A549 (cell line): ENCODE measurements at regions not wholly inside any gene's neighbourhood (a gene's known extent, or its start where the extent isn't known, plus 50 kb on each side); places are given as distances from the start of the nearest gene placed in this dataset.

ENCODE experiments used
- ATAC-seq, 2 experiments: fragments of 200-7000 bp in 1 of 2; fragments of >200 bp in 1 of 2; cut with Nextera tagmentation in 1 of 2; cut with Tn5 transposase in 1 of 2; 3 replicates each; pipeline versions ENCODE4 v1.8.0 to v1.9.1; 2018 to 2020; ENCODE audit warnings: mild to moderate bottlenecking in 1 of 2, moderate library complexity in 1 of 2
- CTCF ChIA-PET: fragments of 300-600 bp; sonication (Branson Sonifier 250); formaldehyde crosslinking; extraction: SDS; loops from one replicate; lab custom pipeline; 2021; ENCODE audit warnings: antibody characterized with exemption, inconsistent platforms; lab: Yijun Ruan, JAX
- POLR2A ChIA-PET: fragments of 350-600 bp; formaldehyde crosslinking; extraction: SDS; loops from one replicate; lab custom pipeline; 2021; ENCODE audit warnings: antibody characterized with exemption, inconsistent platforms; lab: Yijun Ruan, JAX
- DNase-seq, 2 experiments: peaks; one replicate each; pipeline versions ENCODE4 v3.0.0 to v3.0.0-alpha.2; 2011 to 2016; ENCODE audit warnings: low read depth in 1 of 2, low spot score in 1 of 2
- FAIRE-seq: peaks from 2 replicates; lab custom pipeline; 2011; peaks lifted over from hg19 to GRCh38; lab: Jason Lieb, UNC
- H3K27ac ChIP-seq, 2 experiments: fragments of >200 bp; sonication (Bioruptor Twin); formaldehyde crosslinking; 3 replicates each; pipeline ENCODE4 v1.5.1; 2016 to 2017
- H3K4me1 ChIP-seq: fragments of >200 bp; sonication (Bioruptor Twin); formaldehyde crosslinking; 3 replicates; pipeline ENCODE4 v1.6.1; 2016
- H3K4me2 ChIP-seq: fragments of >200 bp; sonication (Bioruptor Twin); formaldehyde crosslinking; 3 replicates; pipeline ENCODE4 v1.6.1; 2016
- H3K4me3 ChIP-seq: fragments of >200 bp; sonication (Bioruptor Twin); formaldehyde crosslinking; 3 replicates; pipeline ENCODE4 v1.5.1; 2016
- H3K9me3 ChIP-seq: fragments of >200 bp; sonication (Bioruptor Twin); formaldehyde crosslinking; 3 replicates; pipeline ENCODE4 v1.6.1; 2016
- ATOH8 ChIP-seq: fragments of 250-450 bp; sonication (Bioruptor Pico); IDR thresholded peaks from 2 replicates; pipeline ENCODE4 v1.5.0; 2020; ENCODE audit warnings: low read depth, mild to moderate bottlenecking, moderate library complexity
- BHLHE40 ChIP-seq: IDR thresholded peaks from 2 replicates; pipeline ENCODE4 v1.6.1; 2012; ENCODE audit warnings: low read depth, low read length, inconsistent platforms
- CBX8 ChIP-seq: fragments of 200-600 bp; sonication (generic); IDR thresholded peaks from 2 replicates; pipeline ENCODE4 v1.6.1; 2016
- CHD2 ChIP-seq: fragments of 150-350 bp; IDR thresholded peaks from 2 replicates; pipeline ENCODE4 v1.6.1; 2014; ENCODE audit warnings: low read length; ENCODE audit not compliant: partially characterized antibody
- CHD4 ChIP-seq: fragments of 200-600 bp; sonication (generic); IDR thresholded peaks from 2 replicates; pipeline ENCODE4 v1.6.1; 2016; ENCODE audit warnings: antibody characterized with exemption, mild to moderate bottlenecking, borderline replicate concordance
- EHMT2 ChIP-seq: fragments of 200-600 bp; sonication (generic); IDR thresholded peaks from 2 replicates; pipeline ENCODE4 v1.6.1; 2016; ENCODE audit warnings: antibody characterized with exemption, low read depth, mild to moderate bottlenecking, moderate library complexity
- ELK1 ChIP-seq: fragments of 150-350 bp; IDR thresholded peaks from 2 replicates; pipeline ENCODE4 v1.6.1; 2014; ENCODE audit warnings: low read depth, mild to moderate bottlenecking, low read length
- FOSL2 ChIP-seq, 2 experiments: fragments of 450-650 bp in 1 of 2; fragments of >200 bp in 1 of 2; sonication (Bioruptor Twin) in 1 of 2; formaldehyde crosslinking; IDR thresholded peaks; 2 replicates each; pipeline versions ENCODE4 v1.5.0 to v1.6.1; 2016 to 2020; ENCODE audit warnings: mild to moderate bottlenecking in 1 of 2, moderate library complexity in 1 of 2
- FOXS1 ChIP-seq: fragments of 250-450 bp; sonication (Bioruptor Pico); IDR thresholded peaks from 2 replicates; pipeline ENCODE4 v1.5.0; 2020; ENCODE audit warnings: mild to moderate bottlenecking, moderate library complexity
- HEYL ChIP-seq: fragments of 250-450 bp; sonication (Bioruptor Pico); IDR thresholded peaks from 2 replicates; pipeline ENCODE4 v1.8.0; 2021; ENCODE audit warnings: mild to moderate bottlenecking, moderate library complexity
- HOXB13 ChIP-seq: fragments of 250-450 bp; sonication (Bioruptor Pico); IDR thresholded peaks from 2 replicates; pipeline ENCODE4 v1.5.0; 2020; ENCODE audit warnings: low read depth, mild to moderate bottlenecking, moderate library complexity
- HOXB5 ChIP-seq: fragments of 250-450 bp; sonication (Bioruptor Pico); IDR thresholded peaks from 2 replicates; pipeline ENCODE4 v1.5.0; 2020; ENCODE audit warnings: mild to moderate bottlenecking, moderate library complexity
- JUN ChIP-seq, 2 experiments: fragments of >200 bp; sonication (Bioruptor Twin); formaldehyde crosslinking; IDR thresholded peaks; 2 replicates in 1 of 2; 3 replicates in 1 of 2; pipeline ENCODE4 v1.6.1; 2016 to 2017
- JUNB ChIP-seq: fragments of >200 bp; sonication (Bioruptor Twin); formaldehyde crosslinking; IDR thresholded peaks from 2 replicates; pipeline ENCODE4 v1.6.1; 2016
- KDM1A ChIP-seq: fragments of 200-600 bp; sonication (generic); IDR thresholded peaks from 2 replicates; pipeline ENCODE4 v1.6.1; 2016; ENCODE audit warnings: low read depth, mild to moderate bottlenecking
- MYC ChIP-seq: IDR thresholded peaks from 2 replicates; pipeline ENCODE4 v1.6.1; 2012; ENCODE audit warnings: mild to moderate bottlenecking, inconsistent platforms, low read length, improper control_type of control experiment, borderline replicate concordance
- NFE2L2 ChIP-seq: fragments of 150-350 bp; conservative IDR thresholded peaks from 2 replicates; pipeline ENCODE4 v1.6.1; 2014; ENCODE audit warnings: low read length
- NPAS2 ChIP-seq: fragments of 250-450 bp; sonication (Bioruptor Pico); IDR thresholded peaks from 2 replicates; pipeline ENCODE4 v1.8.0; 2022; ENCODE audit warnings: mild to moderate bottlenecking, moderate library complexity, borderline replicate concordance
- NR3C1 ChIP-seq: fragments of >200 bp; sonication (Bioruptor Twin); formaldehyde crosslinking; IDR thresholded peaks from 3 replicates; pipeline ENCODE4 v1.6.1; 2017
- PHF8 ChIP-seq: fragments of 200-600 bp; sonication (generic); IDR thresholded peaks from 2 replicates; pipeline ENCODE4 v1.6.1; 2016; ENCODE audit warnings: low read depth, mild to moderate bottlenecking, antibody characterized with exemption, moderate library complexity, borderline replicate concordance
- POLR2AphosphoS2 ChIP-seq: conservative IDR thresholded peaks from 2 replicates; pipeline ENCODE4 v1.6.1; 2012; ENCODE audit warnings: low read length, improper control_type of control experiment, inconsistent platforms
- RCOR1 ChIP-seq: fragments of 150-350 bp; IDR thresholded peaks from 2 replicates; pipeline ENCODE4 v1.6.1; 2014; ENCODE audit warnings: antibody characterized with exemption, low read length, low read depth
- RFX5 ChIP-seq: fragments of 450-650 bp; IDR thresholded peaks from 2 replicates; pipeline ENCODE4 v1.7.1; 2014; ENCODE audit warnings: antibody characterized with exemption, mild to moderate bottlenecking, moderate library complexity
- RNF2 ChIP-seq: fragments of 200-600 bp; sonication (generic); IDR thresholded peaks from 2 replicates; pipeline ENCODE4 v1.6.1; 2016; ENCODE audit warnings: low read depth, mild to moderate bottlenecking, antibody characterized with exemption, moderate library complexity, borderline replicate concordance
- SMC3 ChIP-seq: fragments of >200 bp; sonication (Bioruptor Twin); formaldehyde crosslinking; IDR thresholded peaks from 3 replicates; pipeline ENCODE4 v1.6.1; 2018; ENCODE audit warnings: inconsistent platforms
- SREBF2 ChIP-seq: fragments of 450-650 bp; IDR thresholded peaks from 2 replicates; pipeline ENCODE4 v1.6.1; 2014; ENCODE audit warnings: mild to moderate bottlenecking, moderate library complexity
- ZFP36 ChIP-seq: fragments of 450-650 bp; IDR thresholded peaks from 2 replicates; pipeline ENCODE4 v1.6.1; 2014; ENCODE audit warnings: borderline replicate concordance; ENCODE audit not compliant: partially characterized antibody
- ZNF302 ChIP-seq: fragments of 250-450 bp; sonication (Bioruptor Pico); IDR thresholded peaks from 2 replicates; pipeline ENCODE4 v1.9.0; 2021; ENCODE audit warnings: inconsistent platforms, mild to moderate bottlenecking, moderate library complexity
- ZSCAN20 ChIP-seq: fragments of 250-450 bp; sonication (Bioruptor Pico); IDR thresholded peaks from 2 replicates; pipeline ENCODE4 v1.8.0; 2022; ENCODE audit warnings: mild to moderate bottlenecking, moderate library complexity
- WGBS: methylation state at CpG from one replicate; pipeline ENCODE4 v1.1.6; 2017; ENCODE audit errors: missing lambda C conversion rate; 5-methylcytosine and 5-hydroxymethylcytosine counted together
- TF ChIP-seq, protein P1 (sequence below): fragments of >200 bp; sonication (Bioruptor Twin); formaldehyde crosslinking; IDR thresholded peaks from 3 replicates; pipeline ENCODE4 v1.5.1; 2016
- TF ChIP-seq, protein P2 (sequence below): IDR thresholded peaks from 2 replicates; pipeline ENCODE4 v1.6.1; 2012

GRCh38 chr1:96968983-96969382 is 247.4 kb downstream of the PTBP2 start:
- peaks cover 18% of the 10 kb centered on the region; the same call in 2 of the 3 replicates for H3K4me1 ChIP-seq
- H3K4me3 ChIP-seq: no peak overlapping the region
- no peak overlapping the region for H3K27ac ChIP-seq
- ChIA-PET POLR2A (no interaction called here), CTCF (interaction anchor here (0.5 to 1.4 kb wide), 5 partner anchors 9 to 1499 kb away, joined by 3 to 4 read pairs (median 3); no protein-coding TSS in a partner anchor)
- ATAC-seq: no peak; a peak in 1 of 6 replicates
- no peak for DNase-seq
- TF ChIP-seq KDM1A (no peak), CBX8 (no peak), FOXS1 (CRISPR knock-in tag) (no peak), HOXB5 (CRISPR knock-in tag) (no peak), ZNF302 (no peak), MYC (no peak), JUN (IDR thresholded peaks at IDR 0.05) (no peak), POLR2AphosphoS2 (no peak), NPAS2 (CRISPR knock-in tag) (no peak), NFE2L2 (no peak), JUNB (no peak), ELK1 (no peak), RCOR1 (no peak), FOSL2 (IDR thresholded peaks at IDR 0.05) (no peak), FOSL2 (CRISPR knock-in tag; IDR thresholded peaks at IDR 0.05) (no peak), SREBF2 (no peak), EHMT2 (no peak)
- TF ChIP-seq, protein P1, sequence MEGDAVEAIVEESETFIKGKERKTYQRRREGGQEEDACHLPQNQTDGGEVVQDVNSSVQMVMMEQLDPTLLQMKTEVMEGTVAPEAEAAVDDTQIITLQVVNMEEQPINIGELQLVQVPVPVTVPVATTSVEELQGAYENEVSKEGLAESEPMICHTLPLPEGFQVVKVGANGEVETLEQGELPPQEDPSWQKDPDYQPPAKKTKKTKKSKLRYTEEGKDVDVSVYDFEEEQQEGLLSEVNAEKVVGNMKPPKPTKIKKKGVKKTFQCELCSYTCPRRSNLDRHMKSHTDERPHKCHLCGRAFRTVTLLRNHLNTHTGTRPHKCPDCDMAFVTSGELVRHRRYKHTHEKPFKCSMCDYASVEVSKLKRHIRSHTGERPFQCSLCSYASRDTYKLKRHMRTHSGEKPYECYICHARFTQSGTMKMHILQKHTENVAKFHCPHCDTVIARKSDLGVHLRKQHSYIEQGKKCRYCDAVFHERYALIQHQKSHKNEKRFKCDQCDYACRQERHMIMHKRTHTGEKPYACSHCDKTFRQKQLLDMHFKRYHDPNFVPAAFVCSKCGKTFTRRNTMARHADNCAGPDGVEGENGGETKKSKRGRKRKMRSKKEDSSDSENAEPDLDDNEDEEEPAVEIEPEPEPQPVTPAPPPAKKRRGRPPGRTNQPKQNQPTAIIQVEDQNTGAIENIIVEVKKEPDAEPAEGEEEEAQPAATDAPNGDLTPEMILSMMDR: no peak
- WGBS: 49% methylated on average over 4 of the region's 4 CpGs
- H3K9me3 ChIP-seq: no peaks in the 10 kb centered on the region
- no peak overlapping the region for H3K4me2 ChIP-seq
- no peak for FAIRE-seq

DNA sequence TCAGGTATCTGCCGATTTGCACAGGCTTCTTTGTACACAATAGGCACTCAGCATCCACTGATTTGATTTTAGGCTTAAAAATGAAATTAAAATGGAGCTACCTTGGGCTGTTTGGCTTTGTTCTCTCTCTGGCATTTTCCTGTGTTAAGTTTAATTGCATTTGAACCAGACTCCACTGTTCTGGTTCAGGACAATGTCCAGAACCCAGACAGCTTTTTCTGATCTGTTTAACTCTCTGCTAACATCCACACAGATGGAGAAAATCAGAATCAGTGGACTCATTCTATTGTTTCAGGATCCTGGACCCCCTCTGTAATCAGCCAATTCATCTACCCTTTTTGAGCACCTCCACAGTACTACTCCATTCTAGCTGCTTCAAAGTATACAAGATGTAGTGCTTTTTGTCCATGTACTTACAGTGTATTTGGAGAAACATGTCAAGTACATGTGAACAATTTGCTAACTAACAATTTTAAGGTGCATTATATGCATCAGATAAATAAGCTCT is 248.1 kb downstream of the PTBP2 start:
- no peak for ATAC-seq
- DNase-seq: no peak
- Histone ChIP-seq H3K9me3 (no peaks in the 10 kb centered on the region), H3K4me3 (no peak overlapping the region), H3K4me2 (no peak overlapping the region), H3K4me1 (peaks cover 16% of the 10 kb centered on the region; the same call in 2 of the 3 replicates), H3K27ac (no peak overlapping the region)
- POLR2A ChIA-PET: no interaction called here
- 54% methylated on average over 1 of the region's 1 CpG for WGBS
- CTCF ChIA-PET: interaction anchor here (1.0 to 1.4 kb wide), 3 partner anchors 9 to 1498 kb away, joined by 3 to 4 read pairs (median 3); no protein-coding TSS in a partner anchor
- no peak for TF ChIP-seq NR3C1
- no peak for TF ChIP-seq CHD2
- no peak for TF ChIP-seq ZSCAN20
- TF ChIP-seq, protein P2, sequence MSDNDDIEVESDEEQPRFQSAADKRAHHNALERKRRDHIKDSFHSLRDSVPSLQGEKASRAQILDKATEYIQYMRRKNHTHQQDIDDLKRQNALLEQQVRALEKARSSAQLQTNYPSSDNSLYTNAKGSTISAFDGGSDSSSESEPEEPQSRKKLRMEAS: no peak
- no peak for TF ChIP-seq ZFP36
- no peak for TF ChIP-seq RNF2
- TF ChIP-seq RCOR1: no peak
- no peak for TF ChIP-seq CBX8
- no peak for TF ChIP-seq HEYL (CRISPR knock-in tag)
- TF ChIP-seq BHLHE40: no peak
- no peak for TF ChIP-seq HOXB13 (CRISPR knock-in tag)
- no peak for TF ChIP-seq PHF8
- no peak for TF ChIP-seq SMC3
- TF ChIP-seq NFE2L2: no peak
- no peak for TF ChIP-seq RFX5
- no peak for TF ChIP-seq CHD4
- TF ChIP-seq ATOH8: no peak
- FAIRE-seq: no peak
